Breast epithelium (tissue), 4 donors: ENCODE measurements at regions not wholly inside any gene's neighbourhood (a gene's known extent, or its start where the extent isn't known, plus 50 kb on each side); places are given as distances from the start of the nearest gene placed in this dataset.

Experiments used
- DNase-seq, 2 donors: peaks; one replicate each; pipeline ENCODE4 v3.0.0-alpha.2; 2019; ENCODE audit warnings: low spot score in 2 of 2
- H3K27ac ChIP-seq, 2 donors: fragments of 200-600 bp; sonication (generic) in 1 of 2; one replicate each; pipeline ENCODE4 v1.5.1; 2016 to 2019; ENCODE audit warnings: mild to moderate bottlenecking in 1 of 2
- H3K27me3 ChIP-seq, 2 donors: fragments of 200-600 bp; sonication (generic) in 1 of 2; one replicate each; pipeline versions ENCODE4 v1.5.1 to v1.6.0; 2017 to 2019; ENCODE audit warnings: control low read depth in 1 of 2, mild to moderate bottlenecking in 1 of 2
- H3K36me3 ChIP-seq: fragments of 200-600 bp; one replicate; pipeline ENCODE4 v1.5.1; 2019
- H3K4me1 ChIP-seq, 2 donors: fragments of 200-600 bp; sonication (generic); one replicate each; pipeline ENCODE4 v1.5.1; 2016 to 2019; ENCODE audit warnings: control low read depth in 1 of 2
- H3K4me3 ChIP-seq, 3 donors: fragments of 200-600 bp; sonication (generic); 1 replicate in 2 of 3; 2 replicates in 1 of 3; pipeline ENCODE4 v1.5.1; 2016 to 2019; ENCODE audit warnings: mild to moderate bottlenecking in 3 of 3, moderate library complexity in 2 of 3
- H3K9me3 ChIP-seq, 2 donors: fragments of 200-600 bp; sonication (generic) in 1 of 2; one replicate each; pipeline ENCODE4 v1.5.1; 2016 to 2019; ENCODE audit warnings: control low read depth in 1 of 2
- POLR2A ChIP-seq: fragments of 450-650 bp; IDR thresholded peaks from one replicate; pipeline ENCODE4 v1.6.1; 2016; ENCODE audit warnings: antibody characterized with exemption, mild to moderate bottlenecking, moderate library complexity
- POLR2AphosphoS5 ChIP-seq, 3 donors: sonication (generic); formaldehyde crosslinking; IDR thresholded peaks; one replicate each; pipeline ENCODE4 v1.6.1; 2017; ENCODE audit warnings: antibody characterized with exemption in 3 of 3
- intact Hi-C: fragments of 100-400 bp; cut with DNase I; formaldehyde crosslinking; loops from one replicate; pipeline ENCODE4 v1.15.1; 2023; ENCODE audit warnings: low total_unique reads
- TF ChIP-seq, protein P1 (sequence below), 3 donors: fragments of 450-650 bp; IDR thresholded peaks; one replicate each; pipeline ENCODE4 v1.5.1; 2016 to 2017; ENCODE audit warnings: antibody characterized with exemption in 3 of 3, mild to moderate bottlenecking in 3 of 3, moderate library complexity in 3 of 3

DNA sequence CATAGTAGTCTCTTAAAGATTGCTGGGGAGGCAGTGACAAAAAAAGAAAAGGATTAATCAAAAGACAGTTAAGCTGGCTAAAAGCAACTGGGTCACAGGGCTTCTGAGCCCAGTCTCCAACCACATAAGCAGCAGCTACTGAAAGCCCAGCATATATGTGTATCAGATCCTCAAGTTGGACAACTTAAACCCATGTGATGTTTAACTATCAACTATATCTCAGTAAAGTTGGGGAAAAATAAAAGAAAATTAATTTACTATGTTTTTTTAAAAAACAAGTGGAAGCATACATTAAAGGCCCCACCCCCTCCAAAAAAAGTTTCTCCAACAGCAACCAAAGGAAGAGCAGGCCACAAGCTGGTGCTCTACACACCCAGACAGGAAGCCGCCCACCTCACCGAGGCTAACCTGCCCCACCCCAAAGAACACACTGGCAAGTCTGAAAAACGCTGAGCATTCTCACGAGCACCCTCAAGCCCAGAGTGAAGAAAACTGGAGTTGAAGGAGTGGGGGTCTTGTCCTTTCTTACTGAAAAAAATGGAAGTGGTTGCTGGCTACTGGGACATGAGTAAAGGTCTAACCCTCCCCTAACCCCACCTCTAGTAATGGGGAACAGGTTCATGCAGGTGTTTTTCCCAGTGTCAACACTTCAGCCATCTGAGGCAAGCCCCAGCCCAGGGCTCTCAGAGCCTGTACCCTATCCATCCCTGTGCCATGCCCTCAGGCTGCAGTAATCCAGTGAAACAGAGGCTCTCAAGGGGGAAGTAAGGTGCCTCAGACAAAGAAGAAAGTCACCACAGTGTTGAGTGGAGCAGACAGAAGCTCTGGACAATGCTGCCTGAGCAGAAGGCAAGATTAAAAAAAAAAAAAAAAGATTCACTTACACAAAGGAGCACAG lies 106.3 kb downstream of the GYPC start:
- no peak for TF ChIP-seq POLR2AphosphoS5 (IDR thresholded peaks at IDR 0.05)
- TF ChIP-seq POLR2A, result no peak
- TF ChIP-seq, protein P1, sequence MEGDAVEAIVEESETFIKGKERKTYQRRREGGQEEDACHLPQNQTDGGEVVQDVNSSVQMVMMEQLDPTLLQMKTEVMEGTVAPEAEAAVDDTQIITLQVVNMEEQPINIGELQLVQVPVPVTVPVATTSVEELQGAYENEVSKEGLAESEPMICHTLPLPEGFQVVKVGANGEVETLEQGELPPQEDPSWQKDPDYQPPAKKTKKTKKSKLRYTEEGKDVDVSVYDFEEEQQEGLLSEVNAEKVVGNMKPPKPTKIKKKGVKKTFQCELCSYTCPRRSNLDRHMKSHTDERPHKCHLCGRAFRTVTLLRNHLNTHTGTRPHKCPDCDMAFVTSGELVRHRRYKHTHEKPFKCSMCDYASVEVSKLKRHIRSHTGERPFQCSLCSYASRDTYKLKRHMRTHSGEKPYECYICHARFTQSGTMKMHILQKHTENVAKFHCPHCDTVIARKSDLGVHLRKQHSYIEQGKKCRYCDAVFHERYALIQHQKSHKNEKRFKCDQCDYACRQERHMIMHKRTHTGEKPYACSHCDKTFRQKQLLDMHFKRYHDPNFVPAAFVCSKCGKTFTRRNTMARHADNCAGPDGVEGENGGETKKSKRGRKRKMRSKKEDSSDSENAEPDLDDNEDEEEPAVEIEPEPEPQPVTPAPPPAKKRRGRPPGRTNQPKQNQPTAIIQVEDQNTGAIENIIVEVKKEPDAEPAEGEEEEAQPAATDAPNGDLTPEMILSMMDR (IDR thresholded peaks at IDR 0.05), result no peak
- intact Hi-C loops, result no loop called here
- Histone ChIP-seq H3K27ac (no peak overlapping the region), H3K4me3 (no peak overlapping the region), H3K27me3 (peaks cover 0 to 3% of the 10 kb centered on the region in 2 donors), H3K9me3 (no peaks in the 10 kb centered on the region), H3K4me1 (no peaks in the 10 kb centered on the region), H3K36me3 (no peaks in the 10 kb centered on the region)
- DNase-seq, result no peak

DNA sequence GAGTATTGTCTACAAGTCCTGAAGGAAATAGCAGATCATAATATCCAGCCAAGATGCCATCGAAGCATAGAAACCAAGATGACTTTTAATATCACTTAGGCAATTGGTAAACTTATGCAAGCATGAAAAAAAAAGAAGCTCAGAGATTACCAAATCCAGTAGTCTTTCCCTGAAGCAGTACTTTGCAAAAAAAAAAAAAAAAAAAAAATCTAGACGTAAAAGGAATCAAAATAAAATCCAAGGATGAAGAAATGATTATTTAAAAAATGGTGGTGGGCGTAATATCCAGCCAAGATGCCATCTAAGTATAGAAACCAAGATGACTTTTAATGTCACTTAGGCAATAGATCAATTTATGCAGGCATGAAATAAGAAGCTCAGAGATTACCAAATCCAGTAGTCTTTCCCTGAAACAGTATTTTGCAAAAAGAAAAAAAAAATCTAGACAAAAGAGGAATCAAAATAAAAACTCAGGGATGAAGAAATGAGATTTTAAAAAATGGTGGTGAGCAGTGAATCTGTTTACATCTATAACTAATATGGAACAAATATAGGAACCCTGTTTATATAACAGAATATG lies 108.8 kb downstream of the GYPC start:
- no peak overlapping the region for H3K4me3 ChIP-seq
- H3K27me3 ChIP-seq, result peaks cover 0 to 3% of the 10 kb centered on the region in 2 donors
- H3K36me3 ChIP-seq, result no peaks in the 10 kb centered on the region
- intact Hi-C loops, result no loop called here
- TF ChIP-seq, protein P1 (IDR thresholded peaks at IDR 0.05), result no peak
- TF ChIP-seq POLR2A, result no peak
- no peak for TF ChIP-seq POLR2AphosphoS5 (IDR thresholded peaks at IDR 0.05)
- H3K4me1 ChIP-seq, result no peaks in the 10 kb centered on the region
- DNase-seq, result no peak
- H3K27ac ChIP-seq, result no peak overlapping the region
- no peaks in the 10 kb centered on the region for H3K9me3 ChIP-seq

DNA sequence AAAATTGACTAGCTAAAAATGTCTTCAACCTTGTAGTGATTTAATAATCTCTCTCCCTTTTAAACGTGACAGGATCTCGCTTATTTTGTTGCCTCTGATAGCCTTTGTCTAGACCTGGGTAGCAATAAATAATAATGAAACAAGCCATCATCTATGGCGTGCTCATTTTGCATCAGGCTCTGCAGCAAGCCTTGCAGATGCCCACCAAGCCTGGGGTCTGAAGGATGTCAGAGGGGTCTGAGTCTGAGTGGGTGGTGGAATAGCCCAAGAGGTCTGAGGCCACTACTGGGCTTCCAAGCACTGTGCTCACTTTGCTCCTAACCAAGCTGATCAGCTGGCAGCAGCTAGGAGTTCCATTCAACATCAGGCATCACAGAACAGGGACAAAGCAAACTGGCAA lies 109.4 kb downstream of the GYPC start:
- no peak overlapping the region for H3K4me3 ChIP-seq
- no peaks in the 10 kb centered on the region for H3K9me3 ChIP-seq
- no peak overlapping the region for H3K27ac ChIP-seq
- no peak for TF ChIP-seq POLR2AphosphoS5 (IDR thresholded peaks at IDR 0.05)
- H3K4me1 ChIP-seq, result no peaks in the 10 kb centered on the region
- H3K36me3 ChIP-seq, result no peaks in the 10 kb centered on the region
- H3K27me3 ChIP-seq, result peaks cover 0 to 3% of the 10 kb centered on the region in 2 donors
- intact Hi-C loops, result no loop called here
- no peak for DNase-seq

DNA sequence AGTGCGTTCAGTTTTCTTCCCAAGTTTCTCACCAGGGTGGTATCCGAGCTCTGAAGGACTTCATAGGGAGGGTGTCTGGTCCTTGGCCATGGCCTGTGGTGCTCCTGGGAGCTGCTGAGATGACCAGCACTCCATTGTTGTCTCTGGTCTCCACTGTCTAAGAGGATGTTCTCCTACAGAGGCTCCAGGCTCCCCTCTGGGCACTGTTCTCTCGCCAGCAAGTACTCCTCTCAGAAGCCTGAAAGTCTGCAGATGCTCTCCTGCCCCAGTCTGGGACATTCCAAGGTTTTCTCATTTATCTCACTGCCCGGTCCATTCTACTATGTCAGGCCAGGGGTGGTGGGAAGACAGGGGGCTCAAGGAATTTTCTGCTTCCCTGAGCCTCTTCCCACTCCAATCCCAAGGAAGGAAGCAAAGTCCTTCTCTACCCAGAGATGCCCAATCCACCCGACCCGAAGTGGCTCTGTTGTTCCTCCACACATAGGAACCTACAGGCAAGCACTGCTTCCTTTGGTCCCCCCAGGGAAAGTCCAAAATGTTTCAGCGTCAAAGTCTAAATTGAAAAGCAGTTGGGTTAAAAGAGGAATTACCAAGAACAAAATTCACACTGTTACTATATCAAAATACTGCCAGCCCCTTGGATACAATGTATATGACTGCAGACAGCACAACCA lies 110.5 kb downstream of the GYPC start:
- no peaks in the 10 kb centered on the region for H3K9me3 ChIP-seq
- no peak overlapping the region for H3K27ac ChIP-seq
- TF ChIP-seq, protein P1 (IDR thresholded peaks at IDR 0.05), result no peak
- TF ChIP-seq POLR2AphosphoS5 (IDR thresholded peaks at IDR 0.05) (no peak), POLR2A (no peak)
- H3K4me3 ChIP-seq, result no peak overlapping the region
- DNase-seq, result no peak
- H3K36me3 ChIP-seq, result no peaks in the 10 kb centered on the region
- H3K27me3 ChIP-seq, result peaks cover 0 to 3% of the 10 kb centered on the region in 2 donors
- no peaks in the 10 kb centered on the region for H3K4me1 ChIP-seq
- intact Hi-C loops, result no loop called here

DNA sequence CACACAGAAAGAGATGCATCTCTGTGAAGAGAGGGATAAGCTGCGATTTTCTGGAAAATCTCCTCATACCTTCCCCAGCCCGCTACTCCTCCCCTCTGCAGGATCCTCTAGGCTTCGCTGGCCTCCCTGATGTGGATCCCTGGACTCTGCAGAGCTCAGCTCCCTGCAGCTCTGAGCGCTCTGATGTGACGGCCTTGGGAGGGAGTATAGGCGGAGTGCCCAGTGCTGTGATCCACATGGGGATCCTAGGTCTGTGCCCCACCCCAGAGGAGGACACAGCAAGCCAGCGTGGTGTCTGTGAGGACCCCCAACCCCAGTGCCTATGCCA lies 111.0 kb downstream of the GYPC start:
- no peaks in the 10 kb centered on the region for H3K9me3 ChIP-seq
- no peak overlapping the region for H3K4me3 ChIP-seq
- TF ChIP-seq POLR2A, result no peak
- TF ChIP-seq, protein P1 (IDR thresholded peaks at IDR 0.05), result no peak
- no peak for TF ChIP-seq POLR2AphosphoS5 (IDR thresholded peaks at IDR 0.05)
- intact Hi-C loops, result no loop called here
- H3K36me3 ChIP-seq, result no peaks in the 10 kb centered on the region
- peaks cover 0 to 3% of the 10 kb centered on the region in 2 donors for H3K27me3 ChIP-seq
- no peaks in the 10 kb centered on the region for H3K4me1 ChIP-seq
- DNase-seq, result no peak
- no peak overlapping the region for H3K27ac ChIP-seq
